Activated CD8-positive, alpha-beta memory T cell treated with anti-CD3 and anti-CD28 coated beads, Interleukin-2, amount 50 U/mL, for 4 hours (primary cell): ENCODE measurements at regions not wholly inside any gene's neighbourhood (a gene's known extent, or its start where the extent isn't known, plus 50 kb on each side); places are given as distances from the start of the nearest gene placed in this dataset.

Experiments
- DNase-seq: peaks from one replicate; pipeline ENCODE4 v3.0.0-alpha.2; 2020

- DNase-seq: no peak
These were observed 87.0 kb downstream of the CD164 start for GRCh38 chr6:109295109-109295773.

DNA sequence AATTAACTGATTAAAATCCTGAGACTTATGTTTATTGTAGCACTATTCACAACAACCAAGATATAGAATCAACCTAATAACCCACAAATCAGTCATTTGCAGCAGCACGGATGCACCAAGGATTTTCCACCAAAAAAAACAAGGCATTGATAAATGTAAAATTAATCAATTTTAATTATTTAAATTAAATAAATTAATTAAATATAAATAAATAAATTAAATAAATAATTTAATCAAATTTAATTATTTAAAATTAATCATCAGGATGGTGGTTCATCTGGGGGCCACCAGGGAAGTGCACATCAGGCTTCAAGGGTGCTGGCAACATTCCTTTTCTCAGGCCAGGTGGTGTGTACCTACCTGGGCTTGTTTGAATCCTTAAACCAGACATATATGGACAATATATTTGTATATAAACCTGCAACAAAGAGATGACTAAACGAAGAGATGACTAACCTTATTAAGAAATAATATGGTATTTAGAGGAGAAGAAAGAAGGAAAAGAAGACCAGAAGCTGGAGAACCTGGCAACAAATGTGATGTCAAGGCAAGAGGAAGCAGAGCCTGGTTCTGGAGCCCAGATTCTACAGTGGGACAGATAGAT lies 89.2 kb downstream of the CD164 start:
- DNase-seq: no peak

- DNase-seq: no peak
These were observed 89.8 kb downstream of the CD164 start for GRCh38 chr6:109292420-109292819.

DNA sequence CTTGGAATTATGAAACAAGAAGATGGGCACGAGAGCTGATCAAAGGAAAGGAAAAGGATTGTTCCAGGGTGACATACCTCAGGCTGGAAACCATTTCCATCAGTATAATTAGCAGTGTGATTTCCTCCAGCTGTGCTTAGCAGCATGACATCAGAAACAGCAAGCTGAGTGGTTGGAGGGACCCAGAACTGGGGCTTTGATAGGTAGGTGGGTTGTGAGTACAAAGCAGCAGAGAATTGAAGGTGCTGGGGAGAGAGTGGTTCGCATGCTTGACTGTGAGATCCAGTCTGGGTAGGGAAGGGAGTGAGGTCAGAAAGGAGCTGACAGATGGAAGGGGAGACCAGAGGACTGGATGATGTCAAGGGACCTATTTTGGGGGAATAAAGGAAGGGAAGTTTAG lies 90.4 kb downstream of the CD164 start:
- no peak for DNase-seq

DNA sequence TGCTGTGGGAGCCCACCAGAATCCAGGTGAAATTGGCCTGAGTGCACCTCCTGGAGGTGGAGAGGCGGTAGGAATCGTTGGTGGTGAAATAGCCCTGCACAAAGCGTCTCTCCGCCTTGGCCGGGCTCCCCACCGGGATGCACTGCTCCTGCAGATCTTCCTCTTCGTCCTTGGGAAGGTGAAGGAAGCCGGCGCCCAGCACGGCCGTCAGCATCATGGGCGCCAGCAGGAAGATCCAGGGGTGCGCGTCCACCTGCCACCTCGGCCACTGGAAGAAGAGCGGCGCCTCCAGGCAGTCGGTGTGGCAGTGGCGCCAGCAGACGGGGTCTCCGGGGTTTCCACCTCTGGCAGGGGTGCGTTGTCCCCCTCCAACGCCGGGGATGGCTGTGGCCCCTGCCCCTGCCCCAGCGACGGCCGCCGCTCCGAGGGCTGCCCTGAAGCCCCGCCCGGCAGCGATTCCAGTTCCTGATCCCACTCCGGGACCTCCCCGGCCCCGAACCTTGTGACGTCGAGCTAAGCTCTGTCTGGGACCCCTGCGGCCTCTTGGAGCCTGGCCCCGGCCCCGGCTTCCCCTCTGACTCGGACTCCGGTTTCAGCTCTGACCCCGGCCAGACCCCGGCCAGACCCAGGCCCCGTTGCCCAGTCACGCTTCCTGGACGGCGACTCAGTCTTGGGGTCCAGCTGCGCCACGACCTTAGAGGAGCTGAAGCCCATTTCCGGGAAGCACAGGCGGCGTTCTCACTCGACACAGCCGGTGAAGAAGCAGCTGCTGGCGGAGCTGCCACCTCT lies 91.9 kb downstream of the CD164 start:
- no peak for DNase-seq

DNA sequence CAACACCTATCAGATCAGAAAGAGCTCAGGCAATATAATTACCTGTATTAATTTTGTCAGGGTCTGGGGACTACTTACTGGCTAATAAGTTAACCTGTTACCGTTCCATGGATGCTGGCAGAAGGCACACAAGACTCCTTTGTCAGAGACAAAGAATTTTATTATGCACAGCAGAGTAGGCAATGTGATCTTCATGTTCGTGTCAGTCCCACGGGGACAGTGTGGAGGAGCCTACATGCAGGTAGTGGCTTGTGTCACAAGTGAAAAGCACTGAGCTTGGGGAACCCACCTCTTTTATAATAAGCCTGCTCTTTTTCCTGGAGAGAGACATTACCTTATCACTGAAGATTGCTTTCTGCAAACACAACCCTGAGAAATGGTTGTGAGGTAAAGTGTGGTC lies 96.9 kb downstream of the CD164 start:
- no peak for DNase-seq

DNA sequence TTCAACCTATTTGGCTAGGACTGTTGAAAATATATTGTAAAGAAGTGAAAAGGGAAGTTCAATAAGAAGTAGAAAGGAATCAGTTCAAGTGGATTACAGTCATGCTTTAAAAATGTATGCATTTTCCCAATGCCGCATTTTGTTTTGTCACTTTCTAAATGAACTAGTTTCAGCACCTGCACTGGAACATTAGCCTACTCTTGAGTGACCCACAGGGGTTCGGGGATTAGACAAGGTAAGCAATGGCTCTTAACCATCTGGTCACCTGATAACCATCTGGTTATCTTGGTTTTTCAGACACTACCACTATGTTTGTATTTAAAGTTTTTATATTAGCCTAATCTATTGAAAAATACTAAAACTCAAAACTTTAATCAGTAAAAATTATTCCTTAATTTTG lies 97.6 kb downstream of the CD164 start:
- DNase-seq: no peak

DNA sequence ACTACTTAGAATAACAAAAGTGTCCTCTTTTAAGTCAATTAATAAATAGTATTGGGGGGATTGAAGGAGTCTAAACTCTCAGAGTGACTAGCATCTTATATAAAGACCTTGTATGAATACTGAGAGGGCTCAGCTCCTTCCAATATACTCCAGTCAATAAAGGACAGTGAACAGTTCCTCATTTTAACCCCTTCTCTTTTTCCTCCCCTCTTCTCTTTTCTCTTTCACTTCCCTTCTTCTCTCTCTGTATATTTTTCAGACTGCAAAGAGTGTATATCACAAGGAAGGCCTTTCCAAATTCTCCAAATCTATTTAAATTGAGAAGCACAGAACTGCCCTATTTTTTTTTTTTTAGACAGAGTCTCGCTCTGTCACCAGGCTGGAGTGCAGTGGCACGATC lies 99.5 kb downstream of the CD164 start:
- DNase-seq: no peak

- DNase-seq: no peak
These were observed 102.6 kb downstream of the CD164 start for GRCh38 chr6:109279628-109280027.

- DNase-seq: no peak
These were observed 110.6 kb downstream of the CD164 start for GRCh38 chr6:109271622-109272021.

- DNase-seq: no peak
These were observed 112.2 kb downstream of the CD164 start for GRCh38 chr6:109269953-109270517.

DNA sequence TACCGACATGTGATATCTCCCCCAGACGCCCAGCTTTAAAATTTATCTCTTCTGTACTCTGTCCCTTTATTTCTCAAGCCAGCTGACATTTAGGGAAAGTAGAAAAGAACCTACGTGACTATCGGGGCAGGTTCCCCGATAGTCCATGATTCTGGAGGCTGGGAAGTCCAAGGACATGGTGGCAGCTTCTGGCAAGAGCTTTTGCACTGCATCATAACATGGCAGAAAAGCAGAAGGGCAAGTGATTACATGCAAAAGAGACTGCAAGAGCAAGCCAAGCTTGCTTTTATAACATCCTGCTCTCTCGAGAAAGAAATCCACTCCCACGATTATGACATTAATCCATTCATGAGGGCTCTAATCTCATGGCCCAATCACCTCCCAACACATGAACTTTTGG lies 113.2 kb downstream of the CD164 start:
- DNase-seq: no peak

GRCh38 chr6:109265530-109265929 lies 116.7 kb downstream of the CD164 start:
- no peak for DNase-seq

- DNase-seq: no peak
These were observed 118.2 kb downstream of the CD164 start for GRCh38 chr6:109263873-109264700.

DNA sequence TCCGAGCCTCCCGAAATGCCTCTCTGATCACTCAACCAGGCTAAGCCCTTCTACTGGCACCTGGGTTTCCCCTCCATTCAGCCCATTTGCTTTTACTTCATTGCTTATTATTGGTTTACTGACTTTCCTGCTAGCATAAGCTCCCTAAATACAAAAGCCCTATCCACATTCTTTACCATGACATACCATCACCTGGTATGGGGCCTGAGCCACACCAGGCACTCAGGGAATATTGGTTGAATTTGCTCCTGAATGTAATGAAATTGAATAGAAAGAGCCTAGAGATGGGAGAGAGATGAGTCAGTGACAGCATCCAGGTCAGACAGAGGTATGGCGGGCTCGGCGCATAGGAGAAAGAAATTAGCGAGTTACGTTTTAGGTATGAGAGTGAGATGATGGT lies 120.0 kb downstream of the CD164 start:
- DNase-seq: no peak

DNA sequence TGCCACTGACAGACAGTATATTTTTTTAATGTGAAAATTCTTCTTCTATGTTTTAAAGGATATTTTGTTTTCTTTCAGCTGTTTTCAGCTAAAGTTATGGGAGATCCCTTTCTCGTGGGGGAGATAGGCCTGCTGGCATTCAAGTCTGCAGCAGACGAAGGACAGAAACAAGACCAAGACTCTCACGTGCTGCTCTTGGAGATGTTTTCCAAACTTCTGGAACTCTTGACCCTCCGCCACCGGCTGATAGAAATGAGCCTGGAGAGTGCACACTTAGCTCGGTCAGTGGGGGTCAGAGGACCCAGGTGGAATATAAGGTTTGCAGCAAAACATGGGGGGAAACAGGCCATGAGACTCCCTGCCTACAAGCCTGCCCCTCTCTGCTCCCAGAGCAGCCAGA lies 120.5 kb downstream of the CD164 start:
- DNase-seq: no peak

GRCh38 chr6:109260701-109261100 lies 121.6 kb downstream of the CD164 start:
- DNase-seq: no peak

DNA sequence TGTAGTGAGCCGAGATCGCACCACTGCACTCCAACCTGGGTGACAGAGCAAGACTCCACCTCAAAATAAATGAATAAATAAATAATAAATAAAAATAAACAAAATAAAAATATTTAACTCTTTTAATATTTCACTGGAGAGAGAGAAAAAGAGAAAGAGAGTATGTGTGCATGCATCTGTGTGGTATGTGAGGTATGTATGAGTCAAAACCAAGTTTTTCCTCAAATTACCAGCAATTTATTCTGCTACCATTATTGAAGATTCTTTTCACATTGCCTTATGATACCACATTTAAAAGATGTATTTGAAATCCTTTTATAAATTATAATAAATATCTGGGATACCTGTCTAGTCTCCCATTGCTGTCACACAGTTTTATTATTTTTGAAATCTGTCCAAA lies 122.1 kb downstream of the CD164 start:
- DNase-seq: no peak

DNA sequence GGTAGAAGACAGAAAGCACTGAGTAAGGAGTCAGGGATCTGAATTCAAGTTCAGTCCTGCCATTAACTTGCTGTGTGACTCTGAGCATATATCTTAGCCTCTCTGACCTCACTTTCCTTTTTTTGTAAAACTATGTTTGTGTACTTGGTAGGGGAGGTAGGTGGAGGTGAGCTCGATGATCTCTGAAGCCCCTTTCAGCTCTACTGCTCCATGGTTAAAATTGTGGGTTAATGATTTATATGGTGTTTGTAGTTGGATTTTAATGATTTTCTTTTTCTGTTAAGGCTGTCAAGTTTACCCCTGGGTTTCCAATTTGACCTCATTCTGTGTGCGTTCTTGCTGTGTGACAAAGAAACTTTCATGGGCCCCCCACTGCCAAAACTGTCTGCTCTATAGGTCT lies 124.1 kb downstream of the CD164 start:
- DNase-seq: no peak

- DNase-seq: no peak
These were observed 124.8 kb downstream of the CD164 start for GRCh38 chr6:109257494-109257893.

DNA sequence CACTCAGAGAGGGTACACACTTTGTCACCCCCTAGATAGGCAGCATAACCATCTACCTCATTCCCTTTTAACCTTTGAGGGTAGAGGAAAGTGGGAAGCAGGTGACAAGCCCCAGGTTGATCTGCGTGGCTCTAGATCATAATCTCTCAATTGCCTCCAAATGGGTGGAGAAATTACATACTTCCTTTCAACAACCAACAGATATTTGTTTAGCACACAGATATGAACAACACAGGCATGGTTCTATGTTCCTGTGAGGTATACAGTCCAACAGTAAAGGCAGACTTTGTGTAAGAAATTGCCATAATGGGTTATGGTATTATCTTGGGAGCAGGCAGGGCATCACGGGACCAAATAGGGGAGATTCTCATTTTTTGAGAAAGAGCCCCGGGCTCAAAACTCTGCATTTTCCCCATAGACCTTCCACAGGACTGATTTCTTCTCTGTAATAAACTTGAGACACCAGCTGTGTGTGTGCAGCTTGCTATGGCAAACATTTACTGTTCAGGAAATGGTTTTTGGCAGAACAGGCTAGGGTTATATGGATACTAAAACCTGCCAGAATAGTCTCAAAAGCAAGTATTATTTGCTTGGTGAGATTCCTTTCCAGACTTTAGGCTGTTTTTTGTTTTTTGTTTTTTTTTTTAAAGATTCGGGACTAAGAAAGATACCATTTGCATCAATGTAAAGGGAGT lies 126.2 kb downstream of the CD164 start:
- DNase-seq: no peak

DNA sequence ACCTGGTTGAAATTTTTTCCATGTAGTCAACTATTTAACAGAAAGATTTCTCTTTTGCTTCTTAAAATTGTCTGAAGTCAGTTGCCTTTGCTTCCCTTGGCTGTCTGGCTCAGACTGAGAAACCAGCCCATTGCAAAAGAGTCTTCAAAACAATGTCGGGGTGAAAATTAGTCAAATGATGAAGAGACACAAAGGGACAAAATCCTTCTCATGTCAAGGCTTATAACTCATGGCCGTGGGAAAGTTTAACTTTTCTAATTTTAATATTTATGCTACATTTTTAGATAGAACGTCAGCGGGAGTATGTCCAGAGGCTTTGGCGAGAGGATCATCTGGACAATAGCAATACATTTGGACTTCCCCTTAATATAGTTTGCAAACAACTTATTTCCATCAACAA lies 127.2 kb downstream of the CD164 start:
- DNase-seq: no peak
